ENCODE measurements at regions not wholly inside any gene's neighbourhood (a gene's known extent, or its start where the extent isn't known, plus 50 kb on each side); places are given as distances from the start of the nearest gene placed in this dataset.

DNA sequence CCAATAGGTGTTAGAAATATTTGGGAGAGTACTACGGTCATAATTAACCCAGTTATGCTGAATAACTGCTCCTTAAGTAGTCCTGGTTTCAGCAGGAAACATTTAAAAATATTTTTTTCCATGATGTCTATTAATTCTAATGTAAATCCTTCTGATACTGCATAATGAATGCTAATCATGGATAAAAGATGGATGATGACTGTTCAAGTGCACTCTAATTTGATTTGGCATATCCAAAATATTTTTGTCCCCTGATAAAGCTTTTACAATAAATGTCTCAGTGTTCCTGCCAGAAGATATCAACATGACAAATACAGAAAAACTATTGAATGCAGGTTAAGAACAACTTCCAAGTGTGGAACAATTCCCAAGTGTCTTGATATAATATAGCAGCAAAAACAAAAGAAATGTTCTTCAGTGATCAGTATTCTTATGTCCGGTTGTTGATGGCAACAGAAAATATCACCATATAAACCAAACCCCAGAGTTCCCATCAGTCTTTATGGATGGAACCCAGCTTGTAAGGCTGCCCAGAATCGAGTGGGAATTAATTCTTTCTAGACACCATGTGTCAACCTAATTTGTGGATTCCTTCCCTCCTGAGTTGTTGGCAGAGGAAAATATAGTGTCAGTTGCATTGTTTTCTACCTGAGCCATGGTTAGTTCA, 205.4 kb upstream of the GK2 start:
- no peak overlapping the region for H3K27ac ChIP-seq
- no peak for ATAC-seq
- WGBS, 2 donors = 73 to 78% methylated on average over 3 of the region's 3 CpGs
- no peak overlapping the region for H3K4me3 ChIP-seq
- no peaks in the 10 kb centered on the region for H3K36me3 ChIP-seq
- TF ChIP-seq, protein P1, sequence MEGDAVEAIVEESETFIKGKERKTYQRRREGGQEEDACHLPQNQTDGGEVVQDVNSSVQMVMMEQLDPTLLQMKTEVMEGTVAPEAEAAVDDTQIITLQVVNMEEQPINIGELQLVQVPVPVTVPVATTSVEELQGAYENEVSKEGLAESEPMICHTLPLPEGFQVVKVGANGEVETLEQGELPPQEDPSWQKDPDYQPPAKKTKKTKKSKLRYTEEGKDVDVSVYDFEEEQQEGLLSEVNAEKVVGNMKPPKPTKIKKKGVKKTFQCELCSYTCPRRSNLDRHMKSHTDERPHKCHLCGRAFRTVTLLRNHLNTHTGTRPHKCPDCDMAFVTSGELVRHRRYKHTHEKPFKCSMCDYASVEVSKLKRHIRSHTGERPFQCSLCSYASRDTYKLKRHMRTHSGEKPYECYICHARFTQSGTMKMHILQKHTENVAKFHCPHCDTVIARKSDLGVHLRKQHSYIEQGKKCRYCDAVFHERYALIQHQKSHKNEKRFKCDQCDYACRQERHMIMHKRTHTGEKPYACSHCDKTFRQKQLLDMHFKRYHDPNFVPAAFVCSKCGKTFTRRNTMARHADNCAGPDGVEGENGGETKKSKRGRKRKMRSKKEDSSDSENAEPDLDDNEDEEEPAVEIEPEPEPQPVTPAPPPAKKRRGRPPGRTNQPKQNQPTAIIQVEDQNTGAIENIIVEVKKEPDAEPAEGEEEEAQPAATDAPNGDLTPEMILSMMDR (IDR thresholded peaks at IDR 0.05) = no peak
- no peaks in the 10 kb centered on the region for H3K9me3 ChIP-seq
- intact Hi-C loops (cut with DNase I) = no loop called here
- DNase-seq = no peak
- no peaks in the 10 kb centered on the region for H3K27me3 ChIP-seq
- H3K4me1 ChIP-seq = no peaks in the 10 kb centered on the region

DNA sequence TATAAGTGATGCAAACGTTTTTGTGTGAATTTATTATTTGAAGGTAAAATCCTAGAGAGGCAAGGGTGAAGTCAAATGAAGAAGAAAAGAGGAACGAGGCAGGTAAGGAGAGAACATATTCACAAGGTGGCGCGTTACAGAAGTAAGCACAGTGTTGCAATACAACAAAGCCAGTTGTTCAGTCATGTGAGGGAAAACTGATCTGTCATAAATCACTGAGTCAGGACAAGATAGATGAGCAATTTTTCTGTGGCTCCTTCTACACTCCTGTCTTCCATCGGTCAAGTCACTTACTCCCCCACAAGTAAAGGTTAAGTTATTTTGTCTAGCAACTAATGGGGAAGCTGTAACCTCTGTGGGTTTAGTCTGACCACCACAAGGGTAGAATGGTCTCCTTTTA, 203.0 kb upstream of the GK2 start:
- TF ChIP-seq, protein P1 (IDR thresholded peaks at IDR 0.05) = no peak
- Histone ChIP-seq H3K9me3 (peaks cover 0 to 3% (median 0%) of the 10 kb centered on the region in 11 donors), H3K36me3 (no peaks in the 10 kb centered on the region), H3K4me3 (no peak overlapping the region), H3K27me3 (no peaks in the 10 kb centered on the region), H3K27ac (no peak overlapping the region), H3K4me1 (no peaks in the 10 kb centered on the region)
- intact Hi-C loops (cut with DNase I) = no loop called here
- DNase-seq (no peak), ATAC-seq (no peak)
- 80 to 85% methylated on average over 5 of the region's 5 CpGs for WGBS, 2 donors

DNA sequence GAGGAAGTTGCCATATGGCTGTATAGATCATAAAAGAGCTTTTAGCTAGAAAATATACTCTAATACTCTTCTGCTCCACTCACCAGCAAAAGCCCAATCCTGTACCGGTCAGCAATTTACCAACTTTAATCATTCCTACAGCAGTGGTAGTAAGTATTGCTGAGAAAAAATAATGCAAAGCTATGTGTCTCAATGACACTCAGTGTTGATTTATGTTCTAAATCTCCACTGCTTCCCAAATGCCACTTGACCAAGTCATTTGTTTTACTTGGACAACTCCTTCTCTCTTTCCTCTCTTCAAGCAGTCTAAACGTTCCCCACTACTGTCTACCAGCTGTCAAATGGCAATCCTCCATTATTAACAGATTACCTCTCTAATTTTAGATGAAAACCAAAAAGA, 201.8 kb upstream of the GK2 start:
- DNase-seq = no peak
- Histone ChIP-seq H3K27ac (no peak overlapping the region), H3K4me3 (no peak overlapping the region), H3K9me3 (peaks cover 0 to 3% (median 0%) of the 10 kb centered on the region in 11 donors), H3K27me3 (no peaks in the 10 kb centered on the region), H3K4me1 (peaks cover 0 to under 1% (median 0%) of the 10 kb centered on the region in 9 donors), H3K36me3 (no peaks in the 10 kb centered on the region)
- no peak for ATAC-seq
- WGBS, 2 donors = 50 to 55% methylated on average over 2 of the region's 2 CpGs
- TF ChIP-seq, protein P1 (IDR thresholded peaks at IDR 0.05) = no peak
- intact Hi-C loops (cut with DNase I) = no loop called here

DNA sequence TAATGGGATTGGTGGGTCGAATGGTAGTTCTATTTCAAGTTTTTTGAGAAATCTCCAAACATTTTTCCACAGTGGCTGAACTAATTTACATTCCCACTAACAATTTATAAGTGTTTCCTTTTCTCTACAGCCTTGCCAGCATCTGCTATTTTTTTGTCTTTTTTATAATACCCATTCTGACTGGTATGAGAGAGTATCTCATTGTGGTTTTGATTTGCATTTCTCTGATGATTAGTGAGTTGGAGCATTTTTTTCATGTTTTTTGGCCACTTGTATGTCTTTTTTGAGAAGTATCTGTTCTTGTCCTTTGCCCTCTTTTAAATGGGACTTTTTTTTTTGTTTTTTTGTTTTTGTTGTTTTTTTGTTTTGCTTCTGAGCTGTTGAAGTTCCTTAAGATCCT, 200.0 kb upstream of the GK2 start:
- ATAC-seq = no peak
- H3K4me1 ChIP-seq = peaks cover 0 to 10% (median 0%) of the 10 kb centered on the region in 9 donors
- intact Hi-C loops (cut with DNase I) = no loop called here

More for the DNA sequence above, 200.0 kb upstream of the GK2 start:
- Histone ChIP-seq H3K27ac (no peak overlapping the region), H3K4me3 (no peak overlapping the region), H3K9me3 (peaks cover 0 to 3% (median 0%) of the 10 kb centered on the region in 11 donors), H3K27me3 (no peaks in the 10 kb centered on the region), H3K36me3 (no peaks in the 10 kb centered on the region)
- TF ChIP-seq, protein P1 (IDR thresholded peaks at IDR 0.05) = no peak
- DNase-seq = no peak
- WGBS, 2 donors = 73 to 77% methylated on average over 1 of the region's 1 CpG
